ENCODE measurements at regions not wholly inside any gene's neighbourhood (a gene's known extent, or its start where the extent isn't known, plus 50 kb on each side); places are given as distances from the start of the nearest gene placed in this dataset.
"Not testable (repeated sequence)": the region's sequence is repeated elsewhere in the genome, so short reads cannot be mapped to it uniquely, and the experiment has no call there.

DNA sequence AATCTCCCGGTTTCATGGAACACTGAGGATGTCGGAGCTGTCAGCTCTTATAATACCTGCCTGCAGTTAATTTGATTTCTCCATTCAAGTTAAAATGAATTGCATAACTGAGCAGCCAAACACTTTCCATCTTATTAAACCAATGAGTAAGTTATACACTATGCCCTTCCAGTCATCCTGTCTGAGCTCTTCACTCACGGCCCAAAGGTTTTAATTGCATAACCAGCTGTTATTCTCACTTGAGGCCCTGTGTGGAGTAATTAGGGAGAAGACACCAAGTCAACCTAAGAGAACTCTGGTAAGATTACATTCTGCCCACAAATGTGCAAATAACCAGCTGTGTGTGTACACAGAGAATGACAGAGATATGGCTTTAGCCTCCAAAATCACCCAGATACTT, 303.5 kb downstream of the TBC1D4 start:
- DNase-seq = no peak

DNA sequence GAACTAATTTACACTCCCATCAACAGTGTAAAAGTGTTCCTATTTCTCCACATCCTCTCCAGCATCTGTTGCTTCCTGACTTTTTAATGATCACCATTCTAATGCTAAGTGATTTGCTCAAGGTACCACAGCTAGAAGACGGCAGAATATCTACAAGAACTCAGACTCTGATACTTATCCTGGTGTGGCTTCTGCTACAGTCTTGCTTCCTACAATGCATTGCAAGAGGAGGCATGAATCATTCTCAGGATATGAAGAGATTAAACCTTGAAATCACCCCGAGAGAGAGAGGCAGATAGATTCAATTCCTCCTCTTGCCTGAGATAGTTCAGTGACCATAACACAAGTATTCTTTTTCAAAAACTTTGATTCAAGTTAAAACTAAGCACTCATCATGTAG, 306.4 kb downstream of the TBC1D4 start:
- no peak for DNase-seq

GRCh38 chr13:75175097-75175496, 306.9 kb downstream of the TBC1D4 start:
- DNase-seq = not testable (repeated sequence)

DNA sequence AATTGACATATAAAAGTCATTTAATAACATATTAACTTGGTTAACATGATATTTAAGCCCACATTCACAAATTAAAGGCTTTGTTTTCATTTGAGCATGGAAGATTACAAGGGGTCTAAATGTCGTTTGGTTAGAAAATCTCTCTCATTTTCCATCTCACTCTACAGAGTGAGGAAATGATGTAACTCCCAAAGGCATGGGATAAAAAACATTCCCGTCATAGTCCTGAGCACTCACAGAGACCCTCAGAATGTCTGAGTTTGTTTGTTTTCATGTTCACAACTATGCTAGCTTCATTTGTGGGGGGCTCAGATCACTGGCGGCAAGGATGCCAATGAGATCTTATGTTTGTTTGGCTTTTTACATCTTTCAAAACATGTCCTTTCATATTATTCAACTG, 307.5 kb downstream of the TBC1D4 start:
- DNase-seq = no peak

DNA sequence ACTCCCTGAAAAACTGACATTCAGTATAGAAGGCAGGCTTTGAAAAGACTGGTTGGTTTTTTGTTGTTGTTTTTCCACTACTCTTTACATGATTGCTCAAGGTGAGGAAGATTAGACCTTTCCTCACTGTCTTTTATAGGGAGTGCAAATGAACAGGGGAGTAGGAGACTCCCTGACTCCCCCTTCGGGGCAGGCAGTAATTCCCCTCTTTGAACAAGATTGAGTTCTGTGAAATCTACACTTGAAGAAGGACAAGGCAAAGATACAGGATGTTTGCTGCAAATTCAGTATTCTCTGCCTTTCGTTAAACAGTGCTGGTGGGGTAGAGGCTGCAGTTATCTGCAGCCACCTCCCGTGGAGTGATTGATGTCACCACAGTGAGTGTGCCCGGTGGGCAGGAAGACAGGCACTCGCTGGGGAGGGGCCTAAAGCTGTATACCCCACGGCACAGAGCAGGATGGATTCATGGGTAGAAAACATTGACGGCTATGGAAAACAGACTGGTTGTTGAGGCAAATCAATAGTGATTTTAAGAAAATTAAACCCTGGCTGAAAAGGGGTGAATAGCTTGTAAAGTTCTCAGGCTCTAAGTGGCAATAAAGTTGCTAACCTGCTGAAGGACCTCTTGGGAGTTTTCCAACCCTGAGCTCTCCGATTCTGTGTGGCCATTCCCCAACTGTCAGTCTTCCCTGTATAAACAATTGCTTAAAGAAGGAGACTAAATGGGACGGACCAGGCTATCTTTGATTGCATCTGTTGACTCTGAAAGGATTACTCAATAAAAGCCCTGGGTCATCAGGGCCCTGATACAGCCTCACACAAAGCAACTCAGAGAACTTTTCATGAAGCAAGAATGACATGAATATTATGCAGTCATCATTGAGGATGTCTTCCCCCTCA, 308.3 kb downstream of the TBC1D4 start:
- DNase-seq = no peak

DNA sequence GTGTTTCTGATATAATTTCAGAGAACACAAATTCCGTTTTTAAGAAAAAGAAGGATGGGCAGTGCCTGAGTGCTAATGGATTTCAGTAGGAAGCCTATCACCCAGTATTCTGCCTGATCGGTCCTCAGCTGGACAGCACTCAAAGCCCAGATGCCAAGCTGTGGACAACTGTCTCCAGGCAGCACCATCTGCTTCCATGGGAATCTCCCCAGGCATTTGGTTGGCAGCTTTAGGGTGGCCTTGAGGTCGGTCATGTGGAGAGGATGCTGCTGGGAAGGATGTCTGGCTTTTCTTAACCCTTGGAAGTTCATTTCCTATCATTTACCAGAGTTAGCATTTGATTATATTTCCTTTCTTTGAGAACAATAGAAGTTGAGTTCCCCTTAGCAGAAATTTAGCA, 311.7 kb downstream of the TBC1D4 start:
- DNase-seq = peak in 1 of 3 donors; percentile 12

- no peak for DNase-seq
Measured at GRCh38 chr13:75165543-75166230, 316.3 kb downstream of the TBC1D4 start.

- no peak for DNase-seq
Measured at GRCh38 chr13:75161804-75162203, 320.2 kb downstream of the TBC1D4 start.

- DNase-seq = no peak
Measured at GRCh38 chr13:75160984-75161383, 321.0 kb downstream of the TBC1D4 start.

- DNase-seq = no peak
Measured at GRCh38 chr13:75154331-75154730, 327.6 kb downstream of the TBC1D4 start.

DNA sequence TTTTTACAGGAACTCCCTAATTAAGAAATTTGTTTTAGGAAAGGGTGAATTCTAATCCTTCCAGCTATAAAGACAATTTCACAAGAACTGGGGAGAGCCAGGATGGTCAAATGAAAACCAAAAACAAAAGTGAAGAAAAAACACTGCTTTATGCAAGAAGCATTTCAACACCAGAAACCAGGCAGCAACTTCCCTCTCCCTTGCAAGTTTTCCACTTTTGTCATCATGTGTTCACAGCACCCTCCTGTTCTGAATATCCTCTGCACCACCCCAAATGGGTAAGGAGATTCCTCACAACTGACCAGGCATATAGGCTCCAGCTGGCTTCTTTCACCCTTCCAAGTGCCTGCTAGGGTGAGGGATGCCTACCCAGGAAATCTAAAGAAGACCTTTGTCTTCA, 328.1 kb downstream of the TBC1D4 start:
- no peak for DNase-seq

DNA sequence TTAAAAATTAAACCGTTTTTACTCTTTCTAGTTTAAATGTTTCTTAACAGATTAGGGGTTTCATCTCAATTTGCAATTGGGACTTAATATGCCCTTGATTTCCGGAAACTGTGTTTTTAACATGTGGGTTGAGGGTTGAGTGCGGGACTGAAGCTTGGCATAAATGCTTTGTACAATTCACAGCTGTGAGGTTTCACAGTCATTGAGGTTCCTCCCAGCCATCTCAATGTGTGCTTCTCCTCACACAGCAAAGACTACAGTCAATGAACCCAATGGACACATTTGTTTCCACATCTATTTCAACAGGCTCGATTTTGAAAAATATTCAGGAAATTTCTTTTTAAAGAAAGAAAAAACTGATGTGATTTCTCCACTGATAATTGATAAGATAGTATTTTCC, 328.6 kb downstream of the TBC1D4 start:
- DNase-seq = no peak

DNA sequence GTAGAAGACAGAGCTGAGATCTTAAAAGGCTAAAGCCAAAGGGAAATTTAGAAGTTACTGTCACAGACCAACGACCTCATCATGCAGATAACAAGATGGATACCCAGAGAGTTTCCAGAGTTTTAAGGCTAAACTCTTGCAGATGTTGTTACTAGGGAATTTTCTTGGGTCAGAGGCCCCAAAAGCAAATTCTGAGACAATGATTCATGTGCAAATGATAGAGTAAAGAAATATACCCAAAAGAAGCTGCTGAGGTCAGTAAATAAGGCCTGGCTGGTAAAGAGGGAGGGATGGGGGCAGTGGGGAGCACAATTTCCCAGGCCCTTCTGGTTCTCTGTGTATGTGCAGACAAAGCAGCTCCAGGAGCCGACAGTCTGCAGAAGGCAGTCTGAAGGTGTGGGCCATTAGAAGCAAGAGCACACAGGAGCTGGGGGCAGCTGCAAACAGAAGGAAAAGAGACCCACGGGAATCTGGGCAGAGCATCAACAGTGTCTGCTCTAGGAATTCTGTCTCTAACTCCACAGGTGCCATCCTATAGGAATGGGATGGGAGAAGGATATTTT, 330.8 kb downstream of the TBC1D4 start:
- no peak for DNase-seq

DNA sequence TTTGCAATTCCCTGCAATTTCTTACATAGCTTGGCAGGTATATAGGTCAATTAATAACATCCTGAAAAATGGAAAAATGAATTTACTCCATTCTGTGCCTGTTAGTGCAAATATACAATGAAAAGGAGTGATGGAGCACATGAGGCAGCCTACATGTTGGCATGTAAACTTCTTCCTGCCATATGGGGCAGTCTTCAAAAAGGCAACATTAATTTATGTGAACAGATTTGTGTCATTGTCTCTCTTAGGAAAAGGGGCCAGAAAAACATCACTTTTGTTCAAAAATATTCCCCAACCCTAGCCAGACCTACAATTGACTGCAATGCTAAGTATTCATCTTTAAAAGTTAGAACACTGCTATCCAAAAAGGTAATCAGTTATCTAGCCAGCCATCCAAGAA, 332.2 kb downstream of the TBC1D4 start:
- DNase-seq = no peak

GRCh38 chr13:75147946-75148345, 334.0 kb downstream of the TBC1D4 start:
- no peak for DNase-seq

GRCh38 chr13:75146436-75146835, 335.5 kb downstream of the TBC1D4 start:
- no peak for DNase-seq

DNA sequence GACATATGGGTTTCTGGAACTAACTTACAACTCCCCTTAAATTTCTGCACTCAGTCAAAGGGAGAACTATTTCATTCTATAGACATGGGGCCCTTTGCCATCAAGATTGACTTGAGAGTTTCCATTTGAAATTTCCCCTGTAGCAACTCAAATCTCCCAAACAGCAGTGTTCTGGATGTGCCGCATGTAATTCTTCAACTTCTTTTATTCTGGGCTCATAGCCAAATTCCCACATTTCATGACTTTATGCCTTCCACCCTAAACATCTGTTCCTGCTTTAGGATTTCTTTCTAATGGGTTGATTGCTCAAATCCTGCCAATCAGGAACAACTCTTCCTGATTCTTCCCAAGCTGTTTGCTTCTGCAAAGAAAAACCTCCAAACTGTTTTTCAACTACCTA, 336.0 kb downstream of the TBC1D4 start:
- DNase-seq = peak in 1 of 3 donors; percentile 22

DNA sequence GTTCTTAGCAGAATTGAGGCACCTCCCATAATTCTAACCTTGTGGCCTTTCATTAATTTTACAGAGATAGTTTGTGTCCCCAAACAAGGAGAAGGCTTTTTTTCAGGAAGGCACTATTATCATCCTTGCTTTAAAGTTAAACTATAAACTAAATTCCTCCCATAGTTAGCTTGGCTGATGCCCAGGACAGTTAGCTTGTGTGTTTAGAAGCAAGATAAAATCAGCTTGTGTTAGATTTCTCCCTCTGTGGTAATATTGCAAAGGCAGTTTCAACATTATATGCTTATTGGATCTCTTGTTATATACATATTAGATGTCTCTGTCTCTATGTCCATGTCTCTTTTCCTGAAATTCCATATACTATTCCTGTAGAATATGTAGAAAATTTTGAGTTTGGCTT, 342.7 kb downstream of the TBC1D4 start:
- peak in 1 of 3 donors; percentile 11 for DNase-seq

GRCh38 chr13:75137911-75138571, 343.9 kb downstream of the TBC1D4 start:
- no peak for DNase-seq

DNA sequence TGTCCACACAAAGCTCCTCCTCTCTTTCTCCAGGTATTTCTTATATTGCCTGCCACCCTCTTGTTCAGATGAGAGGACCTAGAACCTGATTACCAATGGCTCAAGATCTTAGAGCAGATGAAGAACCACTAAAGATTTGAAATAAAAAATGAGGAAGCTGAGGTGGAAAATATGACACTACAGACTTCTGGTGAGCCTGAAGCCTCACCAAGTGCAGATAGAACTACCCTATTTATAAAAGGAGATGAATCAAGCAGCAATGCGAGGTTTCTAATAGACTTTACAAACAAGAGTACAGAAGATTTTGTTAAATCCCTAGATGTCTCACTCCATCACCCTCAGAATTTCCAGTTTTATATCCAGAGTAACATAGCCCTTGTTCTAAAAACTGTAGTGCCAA, 345.8 kb downstream of the TBC1D4 start:
- DNase-seq = no peak

DNA sequence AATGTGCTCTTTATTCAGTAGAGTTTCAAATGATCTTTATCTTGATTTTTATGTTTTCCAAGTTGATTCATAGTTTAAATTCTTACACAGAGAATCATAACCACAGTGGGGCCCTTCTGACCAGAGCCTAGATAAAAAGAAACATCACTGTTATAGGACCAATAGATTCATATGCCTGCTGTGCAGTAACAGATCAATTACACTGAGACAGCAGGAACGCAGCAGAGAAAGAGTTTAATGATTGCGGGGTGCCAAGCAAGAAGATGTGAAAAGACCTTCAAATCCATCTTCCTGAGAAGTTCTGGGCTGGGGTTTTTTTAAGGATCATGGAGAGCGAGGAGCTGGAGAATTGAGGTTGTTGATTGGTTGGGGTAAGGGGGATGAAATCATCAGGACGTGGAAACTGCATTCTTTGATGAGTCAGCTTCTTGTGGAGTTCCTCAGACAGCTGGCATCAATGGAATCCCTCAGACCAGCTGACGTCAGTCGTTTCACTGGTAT, 346.6 kb downstream of the TBC1D4 start:
- DNase-seq = peak in 1 of 3 donors; percentile 90
